ENCODE measurements at regions not wholly inside any gene's neighbourhood (a gene's known extent, or its start where the extent isn't known, plus 50 kb on each side); places are given as distances from the start of the nearest gene placed in this dataset.
"Not testable (repeated sequence)": the region's sequence is repeated elsewhere in the genome, so short reads cannot be mapped to it uniquely, and the experiment has no call there.

GRCh38 chr3:80897005-80897404 is 864.4 kb downstream of the GBE1 start:
- not testable (repeated sequence) for DNase-seq

GRCh38 chr3:80890571-80890970 is 870.9 kb downstream of the GBE1 start:
- no peak for DNase-seq

DNA sequence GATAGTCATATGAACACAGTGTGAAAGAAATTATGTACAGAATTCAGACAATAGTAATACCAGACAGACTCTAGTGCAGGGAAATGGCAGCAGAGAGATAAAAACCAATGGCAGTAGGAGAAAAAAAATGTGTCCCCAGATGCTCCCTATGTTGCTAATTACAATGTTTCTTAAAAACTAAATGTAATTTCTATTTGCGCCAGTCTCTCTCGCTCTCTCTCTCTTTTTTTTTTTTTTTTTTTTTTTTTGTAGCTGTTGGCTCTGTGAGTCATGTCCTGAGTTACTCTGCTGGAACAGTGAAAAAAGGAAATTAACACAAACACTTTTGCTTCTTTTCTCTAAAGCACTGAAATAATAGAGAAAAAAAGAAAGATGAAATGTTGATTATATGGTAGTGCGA is 871.9 kb downstream of the GBE1 start:
- DNase-seq = no peak

DNA sequence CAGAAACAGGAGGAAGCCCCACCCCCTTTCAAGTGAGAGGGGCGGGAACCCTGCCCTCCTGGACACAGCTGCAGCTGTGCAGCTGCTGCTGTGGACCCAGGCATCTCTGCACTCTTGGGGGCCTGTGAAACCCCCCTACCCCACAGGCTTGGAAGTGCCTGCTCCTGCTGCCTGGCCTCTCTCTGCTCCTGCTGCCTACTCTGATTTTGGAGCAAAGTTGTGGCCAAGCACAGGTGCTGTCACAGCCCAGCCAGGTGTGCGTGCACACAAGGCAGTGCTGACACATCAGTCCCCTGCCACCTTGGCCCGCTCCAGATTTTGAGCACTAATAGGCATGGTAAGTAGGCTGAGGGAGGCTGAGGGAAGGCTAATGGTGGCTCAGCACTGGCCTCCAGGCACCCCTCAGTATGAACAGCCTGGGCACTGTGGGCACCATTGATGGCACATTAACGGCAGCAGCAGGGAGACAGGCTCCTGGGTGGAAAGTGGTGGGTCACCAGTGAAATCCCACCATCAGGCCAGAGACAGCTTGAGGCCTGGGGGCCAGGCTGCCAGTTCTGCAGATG is 890.9 kb downstream of the GBE1 start:
- DNase-seq = no peak

- no peak for DNase-seq
Measured at GRCh38 chr3:80855482-80855881, 906.0 kb downstream of the GBE1 start.

DNA sequence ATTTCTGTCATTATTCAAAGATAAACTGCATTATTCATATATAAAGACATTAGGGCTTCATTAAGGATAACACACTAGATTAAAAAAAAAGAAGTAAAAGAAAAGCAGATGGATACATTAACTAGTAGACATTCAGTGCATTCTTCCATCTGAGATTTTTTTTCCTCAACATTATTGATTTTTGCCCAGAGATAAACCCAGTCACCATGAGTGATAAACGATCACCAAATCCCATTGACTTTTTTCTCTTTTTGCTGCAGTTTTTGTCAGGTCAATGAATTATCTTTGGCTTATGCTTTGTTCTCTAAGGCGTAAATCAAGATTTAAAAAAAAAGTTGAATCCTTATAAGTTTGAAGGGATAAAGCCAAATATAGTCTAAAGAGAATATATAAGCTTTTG is 925.0 kb downstream of the GBE1 start:
- no peak for DNase-seq

DNA sequence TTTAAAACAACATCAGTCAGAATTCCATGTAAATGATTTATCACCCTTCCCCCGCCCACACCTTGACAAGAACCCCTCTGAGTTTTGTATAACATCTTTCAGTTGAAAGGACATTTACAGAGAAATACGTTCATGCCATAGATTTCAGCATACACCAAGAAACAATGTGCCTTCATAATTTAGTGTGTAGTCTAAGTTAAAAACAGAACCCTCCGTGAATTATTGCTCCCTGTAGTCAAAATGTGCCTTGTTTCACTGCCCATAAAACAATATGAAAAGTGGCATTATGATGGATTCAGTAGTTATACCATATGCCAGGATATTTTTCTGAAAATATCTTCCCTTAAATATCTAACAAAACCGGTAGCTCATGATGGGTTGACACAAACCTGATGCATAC is 953.9 kb downstream of the GBE1 start:
- no peak for DNase-seq

DNA sequence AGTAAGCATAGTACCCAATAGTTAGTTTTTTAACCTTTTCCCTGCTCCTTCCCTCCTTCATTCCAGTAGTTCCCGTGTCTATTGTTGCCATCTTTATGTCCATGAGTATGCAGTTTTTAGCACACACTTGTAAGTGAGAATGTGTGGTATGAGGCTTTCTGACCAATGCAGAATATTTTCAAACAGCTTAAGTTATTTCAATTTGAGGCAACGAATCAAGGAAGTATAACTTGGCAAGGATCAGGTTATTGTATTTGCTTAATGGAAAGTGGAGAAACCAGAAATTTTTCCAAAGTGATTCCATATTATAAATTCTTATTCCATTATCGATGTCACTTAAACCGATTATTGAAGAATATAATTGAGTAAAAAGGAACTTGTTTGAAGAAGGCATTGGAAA is 954.8 kb downstream of the GBE1 start:
- no peak for DNase-seq

DNA sequence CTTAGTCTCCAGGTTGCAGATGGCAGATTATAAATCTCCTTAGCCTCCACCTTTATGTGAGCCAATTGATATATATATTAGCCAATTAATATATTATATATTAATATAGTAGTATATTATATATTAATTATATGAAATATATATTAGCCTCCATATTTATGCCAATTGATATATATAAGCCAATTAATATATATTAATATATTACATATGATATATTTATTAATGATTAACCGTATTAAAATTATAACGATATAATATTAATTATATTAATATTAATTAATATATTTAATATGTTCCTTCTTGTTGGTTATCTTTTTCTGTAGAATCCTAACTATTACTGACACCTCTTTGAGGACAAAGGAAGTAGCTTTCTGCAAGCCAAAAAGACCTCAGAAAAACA is 972.5 kb downstream of the GBE1 start:
- DNase-seq = no peak

DNA sequence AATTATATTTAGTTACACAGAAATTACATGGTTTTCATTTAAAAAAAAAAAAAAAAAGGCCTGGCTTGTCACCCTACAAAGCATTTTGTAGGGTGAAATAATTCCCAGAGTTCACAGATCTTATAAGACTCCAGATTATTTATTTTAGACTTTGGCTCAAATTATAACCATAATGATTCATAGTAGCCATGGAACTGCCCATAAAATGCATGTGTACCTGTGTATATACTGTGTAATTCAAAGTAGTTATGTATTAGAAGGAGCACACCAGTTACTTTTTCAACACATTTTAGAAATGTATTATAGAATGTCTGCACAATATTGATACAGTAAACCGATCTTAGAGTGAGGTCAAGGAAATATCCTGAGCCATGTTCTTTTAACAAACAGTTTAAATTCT is 975.6 kb downstream of the GBE1 start:
- no peak for DNase-seq

DNA sequence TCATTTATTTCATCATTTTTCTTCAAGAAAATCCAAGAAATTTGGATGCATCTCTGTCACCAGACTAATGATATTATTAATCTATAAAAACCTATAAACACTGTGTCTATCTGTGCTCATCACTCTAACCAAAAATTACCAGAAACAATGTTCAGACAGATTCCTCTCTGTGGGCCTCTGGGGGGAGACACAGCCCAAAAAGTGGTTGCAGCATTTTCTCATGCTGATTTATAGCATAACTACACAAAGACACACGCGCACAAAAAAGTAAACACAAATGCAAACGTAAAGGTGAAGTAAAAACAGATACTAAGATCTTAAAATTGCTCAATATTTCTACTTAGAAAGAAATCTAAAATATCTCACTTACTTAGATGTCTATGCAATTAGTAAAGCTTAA is 976.0 kb downstream of the GBE1 start:
- DNase-seq = no peak

DNA sequence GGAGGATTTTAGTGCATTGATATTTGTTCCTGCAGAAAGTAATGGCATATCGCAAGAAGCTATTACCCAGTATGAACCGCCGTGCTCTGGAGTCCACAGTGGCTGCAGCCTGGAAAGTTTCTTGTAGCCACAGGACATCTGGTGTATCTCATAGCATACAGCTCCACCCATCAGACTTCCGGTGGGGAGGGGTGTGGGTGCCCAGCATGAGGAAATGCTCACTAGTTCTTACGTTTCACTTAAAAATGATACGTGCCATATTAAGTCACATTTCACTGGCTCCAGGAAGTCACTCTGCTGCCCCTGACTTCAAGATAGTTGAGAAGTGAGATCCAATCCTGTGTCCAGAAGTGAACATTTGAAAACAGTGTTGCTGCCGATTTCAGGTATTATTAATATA is 990.4 kb downstream of the GBE1 start:
- no peak for DNase-seq

DNA sequence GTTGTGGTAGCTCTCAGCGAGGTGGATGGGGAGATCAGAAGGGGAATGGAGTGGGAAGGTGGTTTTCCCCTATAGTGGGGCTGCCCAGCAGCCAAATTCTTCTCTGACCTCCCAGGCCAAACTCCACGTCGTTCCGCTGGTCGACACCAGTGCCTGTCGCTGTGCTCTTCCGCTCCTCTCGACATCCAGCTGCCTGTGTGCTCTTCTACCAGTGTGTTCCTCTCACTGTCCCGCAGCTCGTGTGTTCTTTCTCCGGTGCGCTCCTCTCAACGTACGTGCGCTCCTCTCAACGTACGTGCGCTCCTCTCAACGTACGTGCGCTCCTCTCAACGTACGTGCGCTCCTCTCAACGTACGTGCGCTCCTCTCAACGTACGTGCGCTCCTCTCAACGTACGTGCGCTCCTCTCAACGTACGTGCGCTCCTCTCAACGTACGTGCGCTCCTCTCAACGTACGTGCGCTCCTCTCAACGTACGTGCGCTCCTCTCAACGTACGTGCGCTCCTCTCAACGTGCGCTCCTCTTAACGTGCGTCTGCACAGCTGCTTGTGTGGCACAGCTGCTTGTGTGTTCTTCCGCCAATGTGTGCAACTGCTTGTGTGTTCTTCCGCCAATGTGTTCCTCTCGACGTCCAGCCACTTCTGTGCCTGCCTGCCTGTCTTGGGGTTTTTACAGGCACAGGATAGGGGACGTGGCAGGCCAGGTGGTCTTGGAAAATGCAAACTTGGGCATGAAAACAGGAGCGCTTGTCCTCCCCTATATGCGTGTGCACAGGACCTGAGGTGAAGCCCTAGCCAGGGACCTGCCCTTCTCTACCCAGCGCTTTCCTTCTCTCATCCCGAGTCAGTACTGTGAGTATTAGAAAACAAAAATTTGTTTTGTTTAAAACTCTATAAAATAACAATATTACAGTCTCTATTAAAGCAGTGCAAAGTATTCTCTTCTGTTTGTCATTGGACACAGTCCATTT is 991.1 kb downstream of the GBE1 start:
- no peak for DNase-seq

- no peak for DNase-seq
Measured at GRCh38 chr3:80769683-80770082, 991.8 kb downstream of the GBE1 start.

DNA sequence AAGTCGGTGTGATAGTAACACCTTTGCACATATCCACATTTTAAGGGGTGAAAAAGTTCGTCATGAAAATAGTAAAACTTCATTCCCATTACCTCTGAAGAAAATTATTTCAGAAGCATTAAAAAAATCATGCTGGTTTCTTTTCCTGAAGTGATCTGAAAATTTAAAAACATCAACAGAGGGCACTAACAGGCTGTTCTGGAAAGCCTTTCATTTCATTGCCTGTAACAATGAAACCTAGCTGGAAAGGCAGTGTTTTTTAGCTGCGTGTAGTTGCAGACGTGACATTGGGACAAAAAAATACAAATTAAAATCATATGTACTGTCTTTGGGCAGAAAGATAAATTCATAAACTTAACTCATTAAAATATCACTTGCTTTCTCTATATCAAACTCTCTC is 993.8 kb downstream of the GBE1 start:
- no peak for DNase-seq

DNA sequence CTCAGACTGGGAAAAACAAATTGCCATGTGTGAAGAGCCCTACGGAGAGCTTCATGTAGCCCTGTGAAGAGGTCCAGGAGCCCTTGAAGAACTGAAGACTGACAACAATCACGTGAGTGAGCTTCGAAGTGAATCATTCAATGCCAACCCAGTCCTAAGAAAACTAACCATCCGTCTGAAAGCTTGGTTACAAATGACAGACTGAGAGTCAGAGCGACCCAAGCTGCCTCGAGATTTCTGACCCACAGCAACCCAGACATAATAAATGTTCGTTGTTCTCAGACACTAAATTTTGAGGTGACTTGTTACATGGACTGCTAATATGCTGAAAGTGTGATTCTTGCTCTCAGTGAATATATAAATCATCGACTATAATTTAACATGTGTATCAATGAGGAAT is 987.2 kb upstream of the ROBO1 start:
- DNase-seq = no peak

GRCh38 chr3:80753021-80753420 is 985.2 kb upstream of the ROBO1 start:
- no peak for DNase-seq

- DNase-seq = no peak
Measured at GRCh38 chr3:80750637-80751036, 982.8 kb upstream of the ROBO1 start.

DNA sequence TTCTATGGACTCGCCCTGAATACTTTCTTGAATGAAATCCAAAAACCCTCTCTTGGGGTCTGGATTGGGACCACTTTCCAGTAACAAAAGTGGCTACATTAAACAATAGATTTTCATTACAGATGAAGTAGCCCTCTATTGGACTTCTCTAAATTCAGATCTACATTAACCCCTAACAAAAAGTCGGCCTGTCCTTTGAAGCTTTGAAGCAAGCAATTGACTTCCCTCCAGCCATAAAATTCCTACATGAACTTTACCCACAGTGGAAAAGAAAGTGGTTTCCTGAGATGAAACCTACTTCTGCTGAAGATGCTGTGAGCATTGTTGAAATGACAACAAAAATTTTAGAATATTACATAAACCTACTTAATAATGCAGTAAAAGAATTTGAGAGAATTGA is 967.1 kb upstream of the ROBO1 start:
- DNase-seq = no peak

GRCh38 chr3:80734483-80734882 is 966.7 kb upstream of the ROBO1 start:
- no peak for DNase-seq

- no peak for DNase-seq
Measured at GRCh38 chr3:80733522-80734176, 965.9 kb upstream of the ROBO1 start.

GRCh38 chr3:80727561-80727960 is 959.8 kb upstream of the ROBO1 start:
- not testable (repeated sequence) for DNase-seq

GRCh38 chr3:80709597-80710322 is 942.0 kb upstream of the ROBO1 start:
- DNase-seq = not testable (repeated sequence)

Data from stimulated activated CD4-positive, alpha-beta T cell treated with anti-CD3 and anti-CD28 coated beads, Interleukin-2, amount 100 ng/mL, for 24 hours (primary cell).